ENCODE measurements at regions not wholly inside any gene's neighbourhood (a gene's known extent, or its start where the extent isn't known, plus 50 kb on each side); places are given as distances from the start of the nearest gene placed in this dataset.
"Not testable (repeated sequence)": the region's sequence is repeated elsewhere in the genome, so short reads cannot be mapped to it uniquely, and the experiment has no call there.

DNA sequence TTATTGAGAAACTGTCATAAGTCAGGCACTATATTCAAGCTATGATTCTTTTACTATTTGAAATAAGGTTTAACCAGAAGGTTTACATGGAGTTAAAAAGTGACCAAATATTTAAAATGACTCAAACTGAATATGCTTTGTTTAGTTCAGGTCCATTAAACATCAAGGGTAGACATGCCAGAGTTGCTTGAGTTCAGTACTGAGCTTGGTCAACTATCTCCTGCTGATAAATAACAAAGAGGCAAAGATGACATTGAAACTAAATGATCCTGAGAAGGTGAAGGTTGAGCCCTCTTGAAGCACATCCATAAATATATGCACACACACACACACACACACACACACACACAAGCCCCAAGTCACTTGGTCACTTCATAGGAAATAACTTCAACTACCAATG, 278.1 kb downstream of the ANKRD30B start:
- H4K5ac ChIP-seq (ENCODE audit: low read length); H2BK5ac ChIP-seq (ENCODE audit: low read length); H2BK15ac ChIP-seq (replicated peaks; ENCODE audit: low read depth); H3K79me2 ChIP-seq (ENCODE audit: control insufficient read depth, insufficient read depth, low read length); H3K27me3 ChIP-seq (ENCODE audit: insufficient read depth, low read length, poor library complexity); H4K8ac ChIP-seq (ENCODE audit: low read depth, low read length); H3K79me1 ChIP-seq (ENCODE audit: low read length); H3K4ac ChIP-seq (ENCODE audit: low read depth, low read length); H3K4me2 ChIP-seq (ENCODE audit: low read length); H2AK5ac ChIP-seq (ENCODE audit: low read length); DNase-seq; H3K4me1 ChIP-seq (ENCODE audit: control insufficient read depth, low read depth, low read length); H3K4me3 ChIP-seq (ENCODE audit: low read length); H3K27ac ChIP-seq (ENCODE audit: low read depth, low read length); H2BK120ac ChIP-seq (ENCODE audit: low read depth, low read length); H3K23ac ChIP-seq (ENCODE audit: low read length); H3K9ac ChIP-seq (ENCODE audit: low read length); H3K18ac ChIP-seq (ENCODE audit: low read length); H3K56ac ChIP-seq (ENCODE audit: low read length); H3K36me3 ChIP-seq (ENCODE audit: control insufficient read depth, insufficient read depth, low read length): not testable (repeated sequence)

DNA sequence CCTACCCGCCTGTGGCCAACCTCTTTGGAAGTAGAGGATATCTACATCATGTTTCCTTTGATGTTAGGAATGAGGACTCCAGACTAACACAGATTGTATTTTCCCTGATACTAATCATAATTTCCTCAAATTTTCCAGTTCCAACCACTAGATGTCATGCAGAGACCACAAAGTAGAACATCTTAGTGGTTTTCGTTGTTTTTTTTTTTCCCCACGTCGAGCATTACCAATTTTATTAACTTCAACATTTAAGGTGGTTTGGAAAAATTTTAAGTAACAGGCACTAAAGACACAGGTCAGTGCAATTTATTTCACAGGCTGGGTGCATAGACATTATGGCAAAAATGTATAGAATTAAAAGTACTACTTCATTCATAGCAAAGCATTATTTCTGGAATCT, 280.1 kb downstream of the ANKRD30B start:
- not testable (repeated sequence) for H3K36me3 ChIP-seq (ENCODE audit: control insufficient read depth, insufficient read depth, low read length); H3K4me3 ChIP-seq (ENCODE audit: low read length); H3K27me3 ChIP-seq (ENCODE audit: insufficient read depth, low read length, poor library complexity); H3K4me2 ChIP-seq (ENCODE audit: low read length); H3K18ac ChIP-seq (ENCODE audit: low read length); H2AK5ac ChIP-seq (ENCODE audit: low read length); H3K4me1 ChIP-seq (ENCODE audit: control insufficient read depth, low read depth, low read length); H2BK5ac ChIP-seq (ENCODE audit: low read length); H2BK15ac ChIP-seq (replicated peaks; ENCODE audit: low read depth); H3K4ac ChIP-seq (ENCODE audit: low read depth, low read length); H3K23ac ChIP-seq (ENCODE audit: low read length); H3K27ac ChIP-seq (ENCODE audit: low read depth, low read length); H3K56ac ChIP-seq (ENCODE audit: low read length); H3K79me1 ChIP-seq (ENCODE audit: low read length); DNase-seq; H4K8ac ChIP-seq (ENCODE audit: low read depth, low read length); H3K9ac ChIP-seq (ENCODE audit: low read length); H2BK120ac ChIP-seq (ENCODE audit: low read depth, low read length); H3K79me2 ChIP-seq (ENCODE audit: control insufficient read depth, insufficient read depth, low read length); H4K5ac ChIP-seq (ENCODE audit: low read length)
- WGBS (ENCODE audit: extremely low coverage, insufficient coverage, low lambda C conversion rate): no CpG with 5 or more reads among the region's 4 CpGs

DNA sequence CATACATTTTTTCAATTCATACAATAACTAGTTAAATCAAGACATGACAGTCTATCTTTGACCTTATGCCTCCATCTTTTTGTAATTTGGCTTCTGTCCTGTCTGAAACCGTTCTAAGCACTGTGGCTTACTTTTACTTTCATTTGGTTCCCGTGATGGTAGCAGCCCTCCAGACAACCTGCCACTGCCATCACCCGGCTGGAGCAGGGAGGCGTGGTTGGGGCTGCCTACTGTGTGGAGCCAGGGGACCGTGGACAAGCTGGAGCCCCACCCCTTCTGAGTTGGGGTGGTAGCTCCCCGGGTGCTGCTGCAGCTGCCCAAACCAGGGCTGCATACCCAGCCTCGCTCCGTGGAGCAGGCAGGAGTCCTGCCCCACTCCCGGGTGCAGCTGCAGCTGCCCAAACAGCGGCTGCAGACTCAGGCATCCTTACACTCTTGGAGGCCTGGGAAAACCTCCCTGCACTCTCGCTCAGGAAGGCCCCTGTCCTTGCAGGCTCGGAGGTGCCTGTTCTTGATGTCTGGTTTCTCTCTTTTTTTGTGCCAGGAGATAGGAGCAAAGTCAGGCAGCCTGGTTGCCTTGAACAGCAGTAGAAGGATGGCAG, 312.4 kb downstream of the ANKRD30B start:
- WGBS (ENCODE audit: extremely low coverage, insufficient coverage, low lambda C conversion rate): no CpG with 5 or more reads among the region's 12 CpGs
- H3K27ac ChIP-seq (ENCODE audit: low read depth, low read length); H2BK5ac ChIP-seq (ENCODE audit: low read length); H3K56ac ChIP-seq (ENCODE audit: low read length); H2BK15ac ChIP-seq (replicated peaks; ENCODE audit: low read depth); H3K4me2 ChIP-seq (ENCODE audit: low read length); H3K4ac ChIP-seq (ENCODE audit: low read depth, low read length); H2AK5ac ChIP-seq (ENCODE audit: low read length); H3K23ac ChIP-seq (ENCODE audit: low read length); H3K4me1 ChIP-seq (ENCODE audit: control insufficient read depth, low read depth, low read length); H3K27me3 ChIP-seq (ENCODE audit: insufficient read depth, low read length, poor library complexity); H2BK120ac ChIP-seq (ENCODE audit: low read depth, low read length); DNase-seq; H4K8ac ChIP-seq (ENCODE audit: low read depth, low read length); H3K79me2 ChIP-seq (ENCODE audit: control insufficient read depth, insufficient read depth, low read length); H3K36me3 ChIP-seq (ENCODE audit: control insufficient read depth, insufficient read depth, low read length); H3K4me3 ChIP-seq (ENCODE audit: low read length); H3K79me1 ChIP-seq (ENCODE audit: low read length); H3K18ac ChIP-seq (ENCODE audit: low read length); H4K5ac ChIP-seq (ENCODE audit: low read length); H3K9ac ChIP-seq (ENCODE audit: low read length): not testable (repeated sequence)

DNA sequence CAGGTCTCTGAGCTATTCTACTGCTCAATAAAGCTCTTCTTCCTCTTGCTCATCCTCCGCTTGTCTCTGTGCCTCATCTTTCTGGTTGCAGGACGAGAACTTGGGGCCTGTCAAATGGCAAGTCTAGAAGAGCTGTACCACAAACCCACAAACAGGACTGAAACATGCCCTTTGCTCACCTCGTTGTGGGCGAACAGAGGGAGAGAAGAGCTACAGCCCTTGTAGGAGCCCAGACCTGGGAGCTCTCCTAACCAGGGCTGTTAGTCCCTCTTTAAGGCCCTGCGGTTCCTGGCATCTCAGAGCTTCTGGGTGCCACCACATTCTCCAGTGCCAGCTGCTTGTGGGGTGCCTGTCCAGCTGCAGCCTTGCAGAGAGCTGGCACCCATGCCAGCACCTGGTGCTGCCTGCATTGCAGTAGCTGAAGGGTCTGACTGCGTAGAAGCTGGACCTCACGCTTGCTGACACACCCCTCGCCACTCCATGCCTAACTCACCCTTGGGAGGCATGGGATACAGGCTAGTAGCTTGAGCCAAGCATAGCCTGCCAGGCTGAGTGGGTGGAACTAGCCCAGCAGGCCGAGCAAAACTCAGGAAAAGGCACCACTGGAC, 313.4 kb downstream of the ANKRD30B start:
- not testable (repeated sequence) for H3K4me3 ChIP-seq (ENCODE audit: low read length); H3K9ac ChIP-seq (ENCODE audit: low read length); H3K79me1 ChIP-seq (ENCODE audit: low read length); H3K79me2 ChIP-seq (ENCODE audit: control insufficient read depth, insufficient read depth, low read length); H3K36me3 ChIP-seq (ENCODE audit: control insufficient read depth, insufficient read depth, low read length); H3K4me1 ChIP-seq (ENCODE audit: control insufficient read depth, low read depth, low read length); H3K4me2 ChIP-seq (ENCODE audit: low read length); H2BK5ac ChIP-seq (ENCODE audit: low read length); DNase-seq; H3K23ac ChIP-seq (ENCODE audit: low read length); H3K4ac ChIP-seq (ENCODE audit: low read depth, low read length); H3K56ac ChIP-seq (ENCODE audit: low read length); H2BK15ac ChIP-seq (replicated peaks; ENCODE audit: low read depth); H3K27ac ChIP-seq (ENCODE audit: low read depth, low read length); H2BK120ac ChIP-seq (ENCODE audit: low read depth, low read length); H3K18ac ChIP-seq (ENCODE audit: low read length); H4K5ac ChIP-seq (ENCODE audit: low read length); H2AK5ac ChIP-seq (ENCODE audit: low read length); H3K27me3 ChIP-seq (ENCODE audit: insufficient read depth, low read length, poor library complexity); H4K8ac ChIP-seq (ENCODE audit: low read depth, low read length)
- WGBS (ENCODE audit: extremely low coverage, insufficient coverage, low lambda C conversion rate): no CpG with 5 or more reads among the region's 9 CpGs

DNA sequence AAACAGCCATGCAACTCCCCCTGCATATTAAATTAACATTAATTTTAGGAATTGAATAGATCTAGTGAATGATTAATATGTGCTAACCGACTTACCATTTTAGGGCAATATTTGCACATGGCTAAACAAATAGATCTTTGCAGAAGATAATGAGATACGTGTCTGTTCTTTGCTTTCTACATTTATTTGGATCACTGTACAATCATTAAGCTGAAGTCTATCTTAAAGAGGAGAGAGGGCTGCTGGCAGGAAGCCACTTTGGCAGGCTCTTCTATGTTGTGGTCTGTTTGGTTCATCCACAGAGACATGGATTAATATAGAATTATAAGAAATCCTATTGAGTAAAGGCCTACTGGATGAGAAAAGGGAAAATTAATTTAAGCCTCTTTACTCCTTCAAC, 318.5 kb downstream of the ANKRD30B start:
- not testable (repeated sequence) for H2BK120ac ChIP-seq (ENCODE audit: low read depth, low read length); H3K18ac ChIP-seq (ENCODE audit: low read length); DNase-seq; H3K4me3 ChIP-seq (ENCODE audit: low read length); H3K9ac ChIP-seq (ENCODE audit: low read length); H2AK5ac ChIP-seq (ENCODE audit: low read length); H3K4ac ChIP-seq (ENCODE audit: low read depth, low read length); H3K27me3 ChIP-seq (ENCODE audit: insufficient read depth, low read length, poor library complexity); H4K5ac ChIP-seq (ENCODE audit: low read length); H3K4me1 ChIP-seq (ENCODE audit: control insufficient read depth, low read depth, low read length); H3K36me3 ChIP-seq (ENCODE audit: control insufficient read depth, insufficient read depth, low read length); H3K23ac ChIP-seq (ENCODE audit: low read length); H4K8ac ChIP-seq (ENCODE audit: low read depth, low read length); H3K27ac ChIP-seq (ENCODE audit: low read depth, low read length); H3K79me2 ChIP-seq (ENCODE audit: control insufficient read depth, insufficient read depth, low read length); H3K4me2 ChIP-seq (ENCODE audit: low read length); H3K56ac ChIP-seq (ENCODE audit: low read length); H2BK5ac ChIP-seq (ENCODE audit: low read length); H3K79me1 ChIP-seq (ENCODE audit: low read length); H2BK15ac ChIP-seq (replicated peaks; ENCODE audit: low read depth)
- WGBS (ENCODE audit: extremely low coverage, insufficient coverage, low lambda C conversion rate): no CpG with 5 or more reads among the region's 2 CpGs

DNA sequence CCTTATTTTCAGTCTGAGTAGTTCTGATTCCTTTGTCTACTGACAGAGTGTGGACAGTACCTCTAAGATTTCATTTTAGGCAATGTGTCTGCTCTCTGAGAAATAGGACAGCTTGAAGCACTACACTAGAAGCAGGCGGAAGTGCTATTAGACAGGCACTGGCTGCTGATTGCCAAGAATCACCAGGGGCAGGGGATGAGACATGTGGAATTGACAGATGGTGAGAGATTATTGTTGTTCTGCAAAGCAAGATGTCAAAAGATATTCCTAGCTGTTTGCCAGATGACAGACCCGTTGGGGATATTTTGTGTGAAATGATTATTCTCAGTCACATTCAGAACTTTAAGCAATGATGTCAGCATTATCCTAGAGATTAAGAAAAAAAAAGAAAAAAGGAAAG, 323.3 kb downstream of the ANKRD30B start:
- not testable (repeated sequence) for H3K79me1 ChIP-seq (ENCODE audit: low read length); DNase-seq; H3K9ac ChIP-seq (ENCODE audit: low read length); H3K23ac ChIP-seq (ENCODE audit: low read length); H2BK5ac ChIP-seq (ENCODE audit: low read length); H2BK120ac ChIP-seq (ENCODE audit: low read depth, low read length); H2BK15ac ChIP-seq (replicated peaks; ENCODE audit: low read depth); H3K27me3 ChIP-seq (ENCODE audit: insufficient read depth, low read length, poor library complexity); H3K56ac ChIP-seq (ENCODE audit: low read length); H4K5ac ChIP-seq (ENCODE audit: low read length); H3K4me1 ChIP-seq (ENCODE audit: control insufficient read depth, low read depth, low read length); H2AK5ac ChIP-seq (ENCODE audit: low read length); H3K36me3 ChIP-seq (ENCODE audit: control insufficient read depth, insufficient read depth, low read length); H3K4me3 ChIP-seq (ENCODE audit: low read length); H3K27ac ChIP-seq (ENCODE audit: low read depth, low read length); H3K79me2 ChIP-seq (ENCODE audit: control insufficient read depth, insufficient read depth, low read length); H4K8ac ChIP-seq (ENCODE audit: low read depth, low read length); H3K4ac ChIP-seq (ENCODE audit: low read depth, low read length); H3K18ac ChIP-seq (ENCODE audit: low read length); H3K4me2 ChIP-seq (ENCODE audit: low read length)
- no CpG with 5 or more reads among the region's 2 CpGs for WGBS (ENCODE audit: extremely low coverage, insufficient coverage, low lambda C conversion rate)

Measured in mesendoderm (in vitro differentiated cells).